WI38 (cell line): ENCODE measurements at regions not wholly inside any gene's neighbourhood (a gene's known extent, or its start where the extent isn't known, plus 50 kb on each side); places are given as distances from the start of the nearest gene placed in this dataset.

ENCODE experiments used
- H3K4me3 ChIP-seq: 2 replicates; pipeline ENCODE4 v1.5.1; 2011; ENCODE audit warnings: low read depth, mild to moderate bottlenecking, control low read depth, low read length
- TF ChIP-seq, protein P1 (sequence below): IDR thresholded peaks from 2 replicates; pipeline ENCODE4 v1.5.1; 2012; ENCODE audit warnings: low read depth, mild to moderate bottlenecking, control low read depth, low read length

DNA sequence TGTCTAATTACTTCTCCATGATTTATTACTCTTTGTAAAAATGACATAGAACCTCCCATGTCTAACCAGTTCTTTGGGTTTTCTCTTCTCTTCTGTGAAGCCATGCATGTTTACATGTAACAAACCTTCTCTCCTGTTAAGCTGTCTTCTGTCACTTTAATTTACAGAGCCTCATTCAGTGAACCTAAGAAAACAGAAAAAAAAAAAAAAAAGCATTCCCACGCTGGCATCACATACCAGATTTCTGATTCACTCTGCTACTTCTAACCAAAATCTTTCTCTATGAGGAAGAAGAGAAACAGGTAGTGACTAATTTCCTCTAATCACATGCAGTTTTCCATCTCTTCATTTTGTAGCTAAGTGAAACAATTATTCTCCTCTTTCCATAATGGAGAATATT is 141.4 kb upstream of the CXADR start:
- TF ChIP-seq, protein P1, sequence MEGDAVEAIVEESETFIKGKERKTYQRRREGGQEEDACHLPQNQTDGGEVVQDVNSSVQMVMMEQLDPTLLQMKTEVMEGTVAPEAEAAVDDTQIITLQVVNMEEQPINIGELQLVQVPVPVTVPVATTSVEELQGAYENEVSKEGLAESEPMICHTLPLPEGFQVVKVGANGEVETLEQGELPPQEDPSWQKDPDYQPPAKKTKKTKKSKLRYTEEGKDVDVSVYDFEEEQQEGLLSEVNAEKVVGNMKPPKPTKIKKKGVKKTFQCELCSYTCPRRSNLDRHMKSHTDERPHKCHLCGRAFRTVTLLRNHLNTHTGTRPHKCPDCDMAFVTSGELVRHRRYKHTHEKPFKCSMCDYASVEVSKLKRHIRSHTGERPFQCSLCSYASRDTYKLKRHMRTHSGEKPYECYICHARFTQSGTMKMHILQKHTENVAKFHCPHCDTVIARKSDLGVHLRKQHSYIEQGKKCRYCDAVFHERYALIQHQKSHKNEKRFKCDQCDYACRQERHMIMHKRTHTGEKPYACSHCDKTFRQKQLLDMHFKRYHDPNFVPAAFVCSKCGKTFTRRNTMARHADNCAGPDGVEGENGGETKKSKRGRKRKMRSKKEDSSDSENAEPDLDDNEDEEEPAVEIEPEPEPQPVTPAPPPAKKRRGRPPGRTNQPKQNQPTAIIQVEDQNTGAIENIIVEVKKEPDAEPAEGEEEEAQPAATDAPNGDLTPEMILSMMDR: no peak
- H3K4me3 ChIP-seq: no peak overlapping the region

DNA sequence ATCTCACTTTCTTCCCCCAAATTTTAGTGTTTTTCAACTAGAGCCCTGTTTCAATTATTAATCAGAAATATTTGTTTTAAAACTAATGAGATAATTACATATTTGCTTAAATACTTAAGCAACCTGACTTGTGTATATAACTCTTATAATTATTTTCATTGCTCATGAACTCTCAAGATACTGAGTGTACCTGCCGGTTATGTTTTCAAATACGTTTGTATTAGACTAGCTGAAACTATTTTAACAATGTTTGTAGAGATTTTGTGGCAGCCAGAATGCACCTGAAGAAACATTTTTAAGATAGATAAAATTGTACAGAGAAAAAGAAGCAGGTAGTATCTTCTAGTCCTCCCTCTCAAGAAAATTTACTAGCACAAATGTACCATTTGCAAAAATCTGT is 140.6 kb upstream of the CXADR start:
- no peak overlapping the region for H3K4me3 ChIP-seq
- TF ChIP-seq, protein P1: no peak

DNA sequence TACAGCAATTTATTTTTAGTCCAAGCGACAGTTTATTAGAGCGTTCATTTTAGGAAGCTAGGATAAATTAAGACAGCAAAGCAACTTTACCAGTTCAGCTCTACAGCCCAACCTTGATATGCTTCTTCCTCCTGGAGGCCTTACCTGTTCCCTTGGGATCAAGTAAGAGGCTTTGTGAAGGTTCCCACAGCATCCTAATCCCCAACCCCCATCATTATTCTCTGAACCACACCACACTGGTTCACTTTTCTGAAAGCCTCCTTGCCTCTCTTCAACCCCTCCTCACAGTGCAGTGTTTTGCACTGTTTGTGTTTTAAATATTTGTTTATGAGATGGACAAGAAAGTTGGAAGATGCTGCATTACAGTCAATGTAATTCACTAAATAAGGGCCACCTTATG is 126.3 kb upstream of the CXADR start:
- TF ChIP-seq, protein P1: no peak
- no peak overlapping the region for H3K4me3 ChIP-seq

DNA sequence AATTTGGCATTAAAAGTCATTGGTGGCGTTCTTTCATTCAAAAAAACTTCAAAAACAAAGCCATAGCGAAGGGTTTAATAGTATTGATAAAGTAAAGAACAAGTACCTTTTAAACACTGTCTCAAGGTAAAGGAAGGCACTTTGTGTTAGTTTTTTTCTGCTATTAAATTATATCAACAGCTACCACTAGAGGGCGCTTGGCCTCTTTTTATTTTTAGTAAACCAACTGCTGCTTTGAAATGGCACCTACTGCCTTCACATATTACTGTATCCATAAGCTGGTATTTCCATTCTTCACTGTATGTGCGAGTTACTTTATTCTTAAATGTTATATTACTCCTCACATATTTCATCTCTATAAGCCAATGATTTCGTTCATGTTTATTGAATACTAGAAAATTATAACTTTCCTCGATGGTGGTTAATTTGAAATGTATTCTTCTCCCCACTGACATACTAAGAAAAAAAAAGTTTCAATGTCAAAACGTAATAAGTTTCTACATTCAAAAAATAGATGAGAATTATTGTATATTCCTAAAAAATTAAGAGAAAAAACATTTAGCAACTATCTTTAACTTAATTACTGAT is 125.7 kb upstream of the CXADR start:
- TF ChIP-seq, protein P1: peak; percentile 20; the same call in 1 of the 2 replicates

DNA sequence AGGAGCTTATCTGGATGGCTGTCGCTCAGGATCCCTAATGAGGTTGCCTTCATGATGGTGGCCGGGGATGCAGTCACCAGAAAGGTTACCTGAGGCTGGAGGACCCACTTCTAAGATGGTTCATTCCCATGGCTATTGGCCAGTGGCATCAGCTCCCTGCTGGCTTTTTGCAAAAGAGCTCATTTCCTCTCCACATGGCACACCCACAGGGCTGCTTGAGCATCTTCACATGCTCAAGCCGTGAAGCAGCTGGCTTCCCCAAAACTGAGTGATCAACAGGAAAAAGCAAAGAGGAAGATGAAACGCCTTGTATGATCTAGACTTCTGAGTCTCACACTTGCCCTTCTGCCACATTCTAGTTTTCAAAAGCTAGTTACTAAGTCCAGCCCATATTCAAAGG is 124.6 kb upstream of the CXADR start:
- TF ChIP-seq, protein P1: no peak

More for the DNA sequence above, 125.7 kb upstream of the CXADR start:
- no peak overlapping the region for H3K4me3 ChIP-seq

DNA sequence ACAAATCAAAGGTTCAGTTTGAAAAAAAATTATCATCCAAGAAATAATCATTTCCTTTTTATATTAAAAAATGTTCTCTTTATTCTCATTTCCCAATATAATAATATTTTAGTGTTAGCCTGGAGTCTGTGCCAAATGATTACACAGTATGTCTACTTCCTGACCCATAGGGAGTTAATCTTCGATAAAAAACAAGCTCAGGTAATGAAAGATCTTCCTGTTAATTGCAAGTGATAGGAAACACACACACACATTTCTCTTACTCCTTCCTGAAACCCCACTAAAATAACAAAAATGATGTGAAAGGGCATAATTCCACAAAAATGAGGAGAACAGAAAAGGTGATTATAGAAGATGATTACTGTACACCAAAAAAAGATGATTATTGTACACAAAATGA is 123.5 kb upstream of the CXADR start:
- TF ChIP-seq, protein P1: no peak
- H3K4me3 ChIP-seq: no peak overlapping the region

More for the DNA sequence above, 124.6 kb upstream of the CXADR start:
- no peak overlapping the region for H3K4me3 ChIP-seq

DNA sequence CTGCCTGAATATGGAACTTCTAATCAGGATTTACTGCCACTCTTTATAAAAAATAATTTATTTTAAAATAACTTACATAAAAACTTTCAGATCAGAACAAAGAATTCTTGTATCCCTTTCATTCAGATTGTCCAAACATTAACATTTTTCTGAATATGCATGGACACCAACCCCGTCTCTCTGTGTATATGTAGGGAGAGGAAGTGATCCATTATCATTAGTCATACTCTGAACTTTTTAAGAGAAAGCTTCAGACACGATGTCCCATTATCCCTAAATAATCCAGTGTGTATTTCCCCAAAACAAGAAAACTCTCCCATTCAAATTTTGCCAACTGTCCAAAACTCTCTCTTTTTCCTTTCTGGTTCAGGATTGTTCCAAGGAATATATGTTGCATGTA is 122.3 kb upstream of the CXADR start:
- TF ChIP-seq, protein P1: no peak
- no peak overlapping the region for H3K4me3 ChIP-seq
